Dendritic cell treated with granulocyte-macrophage colony-stimulating factor and Interleukin-4, amounts not matched to agents 40 ng/mL and 50 ng/mL, for 4 days (primary cell): ENCODE measurements at regions not wholly inside any gene's neighbourhood (a gene's known extent, or its start where the extent isn't known, plus 50 kb on each side); places are given as distances from the start of the nearest gene placed in this dataset.
"Not testable (repeated sequence)": the region's sequence is repeated elsewhere in the genome, so short reads cannot be mapped to it uniquely, and the experiment has no call there.

ENCODE experiments used
- H3K27ac Mint-ChIP-seq: one replicate; pipeline ENCODE4 v1.8.0; 2022; ENCODE audit warnings: mild to moderate bottlenecking, mixed read lengths
- H3K27me3 Mint-ChIP-seq: one replicate; pipeline ENCODE4 v1.8.0; 2022; ENCODE audit warnings: mild to moderate bottlenecking, mixed read lengths
- H3K36me3 Mint-ChIP-seq: one replicate; pipeline ENCODE4 v1.8.0; 2022; ENCODE audit warnings: low read depth, mixed read lengths
- H3K4me1 Mint-ChIP-seq: one replicate; pipeline ENCODE4 v1.8.0; 2022; ENCODE audit warnings: low read depth, mixed read lengths
- H3K4me3 Mint-ChIP-seq: one replicate; pipeline ENCODE4 v1.8.0; 2022; ENCODE audit warnings: mild to moderate bottlenecking, moderate library complexity, mixed read lengths
- H3K9me3 Mint-ChIP-seq: one replicate; pipeline ENCODE4 v1.8.0; 2022; ENCODE audit warnings: mixed read lengths
- intact Hi-C: fragments of 100-400 bp; cut with micrococcal nuclease; formaldehyde crosslinking; loops from one replicate; pipeline ENCODE4 v1.15.0; 2022

DNA sequence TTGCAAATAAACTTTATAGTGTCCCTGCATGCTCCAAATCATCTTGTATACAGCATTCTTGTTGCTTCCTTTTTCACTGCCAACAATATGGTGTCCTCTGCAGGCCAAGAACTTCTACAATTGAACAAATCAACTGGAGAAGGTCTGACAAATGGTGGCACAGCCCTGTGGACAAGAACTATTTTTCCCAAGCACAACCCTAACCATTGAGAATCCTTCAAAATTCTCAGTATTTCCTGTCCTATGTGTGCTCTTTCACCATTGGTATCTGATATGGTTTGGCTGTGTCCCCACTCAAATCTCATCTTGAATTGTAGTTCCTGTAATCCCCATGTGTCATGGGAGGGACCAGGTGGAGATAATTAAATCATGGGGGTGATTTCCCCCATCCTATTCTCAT lies 865.1 kb upstream of the ACVR2A start:
- no peaks in the 10 kb centered on the region for H3K4me1 Mint-ChIP-seq
- peaks cover 38% of the 10 kb centered on the region for H3K9me3 Mint-ChIP-seq
- H3K27ac Mint-ChIP-seq, result no peak overlapping the region
- intact Hi-C loops, result no loop called here
- no peaks in the 10 kb centered on the region for H3K36me3 Mint-ChIP-seq
- no peak overlapping the region for H3K4me3 Mint-ChIP-seq
- no peaks in the 10 kb centered on the region for H3K27me3 Mint-ChIP-seq

DNA sequence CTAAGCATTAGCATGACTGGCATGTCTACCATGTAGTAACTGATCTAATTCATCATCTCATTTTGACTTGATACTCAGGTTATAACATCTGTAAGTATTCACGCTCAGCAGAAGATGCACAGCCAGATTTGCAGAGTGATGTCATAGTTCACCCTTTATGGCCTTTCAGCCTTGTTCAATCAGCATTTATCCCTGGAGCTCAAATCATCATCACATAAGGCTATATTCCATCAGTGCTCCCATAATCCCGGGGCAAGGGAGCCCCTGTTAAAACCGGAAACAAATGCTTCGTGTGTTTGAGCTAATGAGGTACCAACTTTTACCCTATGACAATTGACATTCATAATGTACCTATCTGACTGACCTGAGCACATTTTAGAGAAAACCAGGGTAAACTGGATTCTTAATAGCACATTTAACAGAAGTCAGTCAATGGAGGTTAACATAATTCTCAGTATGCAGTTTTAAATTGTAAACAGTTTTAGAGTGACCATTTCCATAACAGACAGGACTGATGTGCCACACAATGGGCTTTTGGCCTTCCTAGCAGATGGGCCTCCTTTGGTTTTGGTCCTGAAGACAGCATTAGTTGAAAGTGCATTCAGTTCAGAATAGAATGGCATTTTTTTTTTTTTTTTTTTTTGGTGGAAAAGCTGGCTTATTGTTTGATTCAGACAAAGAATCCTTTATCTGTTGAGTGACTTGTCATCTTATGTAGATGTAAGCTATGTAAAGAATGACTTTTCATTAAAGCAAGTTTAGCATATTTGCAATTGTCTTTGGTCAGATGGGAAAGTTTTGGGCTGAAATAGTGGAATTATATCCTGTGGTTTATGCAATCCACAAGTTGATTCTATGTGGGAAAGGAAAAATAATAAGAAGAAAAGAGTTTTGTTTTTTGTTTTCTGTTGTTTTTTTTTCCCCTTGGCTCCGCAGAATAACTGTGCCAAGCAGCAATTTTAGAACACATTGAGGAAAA lies 866.0 kb upstream of the ACVR2A start:
- intact Hi-C loops, result no loop called here
- Mint-ChIP-seq H3K4me3 (no peak overlapping the region), H3K4me1 (no peaks in the 10 kb centered on the region), H3K27ac (no peak overlapping the region), H3K27me3 (no peaks in the 10 kb centered on the region), H3K36me3 (no peaks in the 10 kb centered on the region), H3K9me3 (peaks cover 38% of the 10 kb centered on the region)

DNA sequence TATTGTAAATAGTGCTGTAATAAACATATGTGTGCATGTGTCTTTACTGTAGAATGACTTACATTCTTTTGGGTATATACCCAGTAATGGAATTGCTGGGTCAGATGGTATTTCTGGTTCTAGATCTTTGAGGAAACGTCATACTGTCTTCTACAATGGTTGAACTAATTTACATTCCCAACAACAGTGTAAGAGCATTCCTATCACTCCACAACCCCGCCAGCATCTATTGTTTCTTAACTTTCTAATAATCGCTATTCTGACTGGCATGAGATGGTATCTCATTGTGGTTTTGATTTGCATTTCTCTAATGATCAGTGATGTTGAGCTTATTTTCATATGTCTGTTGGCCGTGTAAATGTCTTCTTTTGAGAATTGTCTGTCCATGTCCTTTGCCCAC lies 873.8 kb upstream of the ACVR2A start:
- H3K4me1 Mint-ChIP-seq, H3K36me3 Mint-ChIP-seq, H3K4me3 Mint-ChIP-seq, H3K27ac Mint-ChIP-seq, H3K27me3 Mint-ChIP-seq, intact Hi-C loops: not testable (repeated sequence)
- H3K9me3 Mint-ChIP-seq, result peaks cover 35% of the 10 kb centered on the region

DNA sequence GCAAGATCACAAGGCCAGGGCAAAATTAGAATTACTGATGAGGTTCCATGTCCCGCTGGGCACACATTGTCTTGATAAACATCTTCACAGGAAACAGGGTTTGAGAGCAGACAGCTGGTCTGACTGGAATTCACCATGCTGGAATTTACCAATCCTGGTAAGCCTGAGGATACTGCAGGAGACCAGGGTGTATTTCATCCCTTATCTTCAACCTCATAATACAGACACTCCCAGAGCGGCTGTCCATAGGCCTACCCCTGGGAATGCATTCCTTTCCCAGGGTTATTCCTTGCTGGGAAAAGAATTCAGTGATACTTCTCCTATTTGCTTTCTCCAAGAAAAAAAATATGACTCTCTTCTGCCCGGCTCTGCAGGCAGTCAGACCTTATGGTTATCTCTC lies 875.1 kb upstream of the ACVR2A start:
- H3K36me3 Mint-ChIP-seq, intact Hi-C loops, H3K4me3 Mint-ChIP-seq, H3K27me3 Mint-ChIP-seq, H3K4me1 Mint-ChIP-seq, H3K27ac Mint-ChIP-seq: not testable (repeated sequence)
- H3K9me3 Mint-ChIP-seq, result peaks cover 29% of the 10 kb centered on the region

DNA sequence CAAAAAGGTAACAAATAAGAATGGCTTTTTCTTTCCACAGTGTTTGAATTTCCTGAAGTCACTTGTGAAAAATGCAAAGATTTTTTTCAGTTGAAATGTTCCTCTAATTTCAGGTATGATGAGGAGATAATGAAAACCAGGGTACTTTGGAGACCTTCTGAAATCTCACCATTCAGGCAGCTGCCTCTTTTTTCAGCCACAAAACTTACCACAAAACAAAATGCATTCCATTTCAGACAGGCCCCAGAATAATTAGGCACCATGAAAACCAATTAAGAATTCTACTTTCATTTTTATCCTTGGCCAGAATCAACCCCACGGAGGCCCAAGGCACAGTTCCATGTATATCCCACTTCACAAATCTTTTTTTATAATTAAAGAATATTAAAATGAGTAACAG lies 880.3 kb upstream of the ACVR2A start:
- Mint-ChIP-seq H3K36me3 (no peaks in the 10 kb centered on the region), H3K4me3 (no peak overlapping the region), H3K4me1 (no peaks in the 10 kb centered on the region), H3K27me3 (no peaks in the 10 kb centered on the region), H3K9me3 (peaks cover 25% of the 10 kb centered on the region), H3K27ac (no peak overlapping the region)
- intact Hi-C loops, result no loop called here

GRCh38 chr2:146954544-146954943 lies 890.3 kb upstream of the ACVR2A start:
- intact Hi-C loops, result no loop called here
- Mint-ChIP-seq H3K9me3 (peaks cover 26% of the 10 kb centered on the region), H3K4me1 (no peaks in the 10 kb centered on the region), H3K4me3 (no peak overlapping the region), H3K27ac (no peak overlapping the region), H3K27me3 (no peaks in the 10 kb centered on the region), H3K36me3 (no peaks in the 10 kb centered on the region)

GRCh38 chr2:146952696-146953095 lies 892.1 kb upstream of the ACVR2A start:
- intact Hi-C loops, result no loop called here
- Mint-ChIP-seq H3K27ac (no peak overlapping the region), H3K36me3 (no peaks in the 10 kb centered on the region), H3K4me1 (no peaks in the 10 kb centered on the region), H3K9me3 (peaks cover 35% of the 10 kb centered on the region), H3K4me3 (no peak overlapping the region), H3K27me3 (no peaks in the 10 kb centered on the region)

GRCh38 chr2:146950911-146951310 lies 893.9 kb upstream of the ACVR2A start:
- no peaks in the 10 kb centered on the region for H3K36me3 Mint-ChIP-seq
- no peak overlapping the region for H3K4me3 Mint-ChIP-seq
- H3K4me1 Mint-ChIP-seq, result no peaks in the 10 kb centered on the region
- peaks cover 32% of the 10 kb centered on the region for H3K9me3 Mint-ChIP-seq
- intact Hi-C loops, result no loop called here
- no peak overlapping the region for H3K27ac Mint-ChIP-seq
- H3K27me3 Mint-ChIP-seq, result no peaks in the 10 kb centered on the region

GRCh38 chr2:146950361-146950760 lies 894.5 kb upstream of the ACVR2A start:
- Mint-ChIP-seq H3K4me3 (no peak overlapping the region), H3K27me3 (no peaks in the 10 kb centered on the region), H3K27ac (no peak overlapping the region), H3K4me1 (no peaks in the 10 kb centered on the region), H3K36me3 (no peaks in the 10 kb centered on the region), H3K9me3 (peaks cover 32% of the 10 kb centered on the region)
- intact Hi-C loops, result no loop called here

- Mint-ChIP-seq H3K36me3 (no peaks in the 10 kb centered on the region), H3K4me3 (no peak overlapping the region), H3K4me1 (no peaks in the 10 kb centered on the region), H3K27me3 (no peaks in the 10 kb centered on the region), H3K27ac (no peak overlapping the region), H3K9me3 (peaks cover 27% of the 10 kb centered on the region)
- intact Hi-C loops, result no loop called here
Measured at GRCh38 chr2:146949400-146949799, 895.4 kb upstream of the ACVR2A start.

- H3K4me1 Mint-ChIP-seq, result no peaks in the 10 kb centered on the region
- H3K27ac Mint-ChIP-seq, result no peak overlapping the region
- H3K4me3 Mint-ChIP-seq, result no peak overlapping the region
- peaks cover 21% of the 10 kb centered on the region for H3K9me3 Mint-ChIP-seq
- intact Hi-C loops, result no loop called here
- no peaks in the 10 kb centered on the region for H3K36me3 Mint-ChIP-seq
- no peaks in the 10 kb centered on the region for H3K27me3 Mint-ChIP-seq
Measured at GRCh38 chr2:146944601-146945000, 900.2 kb upstream of the ACVR2A start.

GRCh38 chr2:146939991-146940685 lies 904.7 kb upstream of the ACVR2A start:
- no peaks in the 10 kb centered on the region for H3K36me3 Mint-ChIP-seq
- no peak overlapping the region for H3K27ac Mint-ChIP-seq
- H3K4me1 Mint-ChIP-seq, result no peaks in the 10 kb centered on the region
- intact Hi-C loops, result no loop called here
- H3K9me3 Mint-ChIP-seq, result peaks cover 23% of the 10 kb centered on the region
- no peaks in the 10 kb centered on the region for H3K27me3 Mint-ChIP-seq
- H3K4me3 Mint-ChIP-seq, result no peak overlapping the region

- Mint-ChIP-seq H3K4me1 (no peaks in the 10 kb centered on the region), H3K27me3 (no peaks in the 10 kb centered on the region), H3K27ac (no peak overlapping the region), H3K4me3 (no peak overlapping the region), H3K36me3 (no peaks in the 10 kb centered on the region), H3K9me3 (peaks cover 29% of the 10 kb centered on the region)
- intact Hi-C loops, result no loop called here
Measured at GRCh38 chr2:146934921-146935320, 909.9 kb upstream of the ACVR2A start.

DNA sequence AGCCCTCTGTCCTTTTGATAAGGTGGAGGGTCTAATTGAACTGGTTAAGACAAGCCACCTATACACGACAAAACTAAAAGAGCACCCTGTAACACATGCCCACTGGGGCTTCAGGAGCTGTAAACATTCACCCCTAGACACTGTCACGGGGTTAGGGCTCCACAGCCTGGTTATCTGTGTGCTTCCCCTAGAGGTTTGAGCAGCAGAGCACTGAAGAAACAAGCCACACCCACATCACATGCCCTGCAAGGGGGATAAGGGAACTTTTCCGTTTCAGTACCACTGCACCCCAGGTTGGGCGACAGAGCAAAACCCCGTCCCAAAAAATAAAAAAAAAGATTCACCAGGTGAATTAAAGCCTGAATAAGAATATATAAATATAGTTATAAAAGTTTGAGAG lies 913.7 kb upstream of the ACVR2A start:
- Mint-ChIP-seq H3K27ac (no peak overlapping the region), H3K9me3 (peaks cover 9% of the 10 kb centered on the region), H3K27me3 (no peaks in the 10 kb centered on the region), H3K4me3 (no peak overlapping the region), H3K4me1 (no peaks in the 10 kb centered on the region), H3K36me3 (no peaks in the 10 kb centered on the region)
- intact Hi-C loops, result no loop called here
